Parathyroid adenoma (tissue), 2 donors: ENCODE measurements at regions not wholly inside any gene's neighbourhood (a gene's known extent, or its start where the extent isn't known, plus 50 kb on each side); places are given as distances from the start of the nearest gene placed in this dataset.

Experiments
- H2AFZ ChIP-seq: fragments of 300-600 bp; sonication (generic); one replicate; pipeline ENCODE4 v1.7.0; 2017; ENCODE audit warnings: antibody characterized with exemption, mild to moderate bottlenecking
- H3K27ac ChIP-seq: fragments of 300-600 bp; sonication (generic); one replicate; pipeline ENCODE4 v1.7.0; 2017
- H3K27me3 ChIP-seq: fragments of 300-600 bp; sonication (generic); one replicate; pipeline ENCODE4 v1.7.0; 2017; ENCODE audit warnings: low read length; ENCODE audit not compliant: control insufficient read depth, insufficient read depth
- H3K36me3 ChIP-seq: fragments of 300-600 bp; sonication (generic); one replicate; pipeline ENCODE4 v1.7.0; 2017; ENCODE audit warnings: low read length; ENCODE audit not compliant: control insufficient read depth, insufficient read depth
- H3K4me1 ChIP-seq: fragments of 300-600 bp; sonication (generic); one replicate; pipeline ENCODE4 v1.7.0; 2017; ENCODE audit warnings: control low read depth
- H3K4me2 ChIP-seq: fragments of 300-600 bp; sonication (generic); one replicate; pipeline ENCODE4 v1.7.0; 2017; ENCODE audit warnings: low read length
- H3K4me3 ChIP-seq: fragments of 300-600 bp; sonication (generic); one replicate; pipeline ENCODE4 v1.7.0; 2017; ENCODE audit warnings: low read depth, low read length
- H3K79me2 ChIP-seq: fragments of 300-600 bp; sonication (generic); one replicate; pipeline ENCODE4 v1.7.0; 2017; ENCODE audit warnings: control low read depth
- H3K9ac ChIP-seq: fragments of 300-600 bp; sonication (generic); one replicate; pipeline ENCODE4 v1.7.0; 2017; ENCODE audit warnings: mild to moderate bottlenecking
- H3K9me3 ChIP-seq: fragments of 300-600 bp; sonication (generic); one replicate; pipeline ENCODE4 v1.7.0; 2017; ENCODE audit warnings: low read length; ENCODE audit not compliant: control insufficient read depth
- TF ChIP-seq, protein P1 (sequence below): fragments of 300-600 bp; sonication (generic); IDR thresholded peaks from one replicate; pipeline ENCODE4 v1.7.0; 2017; ENCODE audit warnings: antibody characterized with exemption, mild to moderate bottlenecking
- donor health status: primary hyperparathyroidism.

DNA sequence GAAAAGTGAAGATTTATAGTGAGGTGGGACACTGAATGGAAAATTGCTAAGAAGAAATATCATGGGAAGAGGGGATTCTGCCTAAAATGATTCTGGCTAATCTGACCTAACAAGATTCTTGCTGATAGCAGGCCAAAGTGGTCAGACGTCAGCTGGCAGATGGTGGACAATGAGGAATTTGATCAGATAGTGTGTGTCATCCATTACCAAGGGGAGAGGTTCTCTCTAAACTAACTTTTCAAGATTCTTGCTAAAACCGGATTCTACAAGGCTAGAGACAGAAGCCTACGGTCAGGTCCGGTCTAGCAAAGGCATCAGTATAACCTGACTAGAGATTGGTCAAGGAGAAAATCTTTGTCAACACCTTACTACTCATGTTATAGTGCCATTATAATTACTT is 306.0 kb downstream of the ZNF608 start:
- Histone ChIP-seq H3K9ac (no peak overlapping the region), H3K36me3 (no peaks in the 10 kb centered on the region), H2AFZ (no peak overlapping the region), H3K4me3 (no peak overlapping the region), H3K9me3 (no peaks in the 10 kb centered on the region), H3K4me2 (no peak overlapping the region), H3K79me2 (no peaks in the 10 kb centered on the region), H3K27me3 (no peaks in the 10 kb centered on the region), H3K4me1 (no peaks in the 10 kb centered on the region), H3K27ac (no peak overlapping the region)
- TF ChIP-seq, protein P1, sequence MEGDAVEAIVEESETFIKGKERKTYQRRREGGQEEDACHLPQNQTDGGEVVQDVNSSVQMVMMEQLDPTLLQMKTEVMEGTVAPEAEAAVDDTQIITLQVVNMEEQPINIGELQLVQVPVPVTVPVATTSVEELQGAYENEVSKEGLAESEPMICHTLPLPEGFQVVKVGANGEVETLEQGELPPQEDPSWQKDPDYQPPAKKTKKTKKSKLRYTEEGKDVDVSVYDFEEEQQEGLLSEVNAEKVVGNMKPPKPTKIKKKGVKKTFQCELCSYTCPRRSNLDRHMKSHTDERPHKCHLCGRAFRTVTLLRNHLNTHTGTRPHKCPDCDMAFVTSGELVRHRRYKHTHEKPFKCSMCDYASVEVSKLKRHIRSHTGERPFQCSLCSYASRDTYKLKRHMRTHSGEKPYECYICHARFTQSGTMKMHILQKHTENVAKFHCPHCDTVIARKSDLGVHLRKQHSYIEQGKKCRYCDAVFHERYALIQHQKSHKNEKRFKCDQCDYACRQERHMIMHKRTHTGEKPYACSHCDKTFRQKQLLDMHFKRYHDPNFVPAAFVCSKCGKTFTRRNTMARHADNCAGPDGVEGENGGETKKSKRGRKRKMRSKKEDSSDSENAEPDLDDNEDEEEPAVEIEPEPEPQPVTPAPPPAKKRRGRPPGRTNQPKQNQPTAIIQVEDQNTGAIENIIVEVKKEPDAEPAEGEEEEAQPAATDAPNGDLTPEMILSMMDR: no peak

DNA sequence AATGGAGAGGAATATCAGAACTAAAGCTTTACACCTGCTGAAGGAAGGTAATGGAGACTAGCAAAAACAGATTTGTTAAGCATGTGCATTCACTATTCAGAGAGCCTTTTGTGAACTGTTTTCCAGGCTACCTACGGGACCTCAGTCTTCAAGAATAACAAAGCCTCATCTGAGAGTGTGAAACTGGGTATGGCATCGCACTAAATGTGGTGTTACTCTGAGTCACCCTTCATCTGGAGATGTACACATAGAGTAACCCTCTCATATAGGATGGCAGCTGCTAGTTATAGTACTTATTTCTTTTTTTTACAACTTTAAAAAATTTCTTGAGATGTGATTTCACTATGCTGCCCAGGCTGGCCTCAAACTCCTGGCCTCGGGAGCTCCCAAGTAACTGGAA is 306.8 kb downstream of the ZNF608 start:
- Histone ChIP-seq H3K36me3 (no peaks in the 10 kb centered on the region), H2AFZ (no peak overlapping the region), H3K9ac (no peak overlapping the region), H3K4me2 (no peak overlapping the region), H3K9me3 (no peaks in the 10 kb centered on the region), H3K4me3 (no peak overlapping the region), H3K27ac (no peak overlapping the region), H3K4me1 (no peaks in the 10 kb centered on the region), H3K79me2 (no peaks in the 10 kb centered on the region), H3K27me3 (no peaks in the 10 kb centered on the region)
- TF ChIP-seq, protein P1: no peak

DNA sequence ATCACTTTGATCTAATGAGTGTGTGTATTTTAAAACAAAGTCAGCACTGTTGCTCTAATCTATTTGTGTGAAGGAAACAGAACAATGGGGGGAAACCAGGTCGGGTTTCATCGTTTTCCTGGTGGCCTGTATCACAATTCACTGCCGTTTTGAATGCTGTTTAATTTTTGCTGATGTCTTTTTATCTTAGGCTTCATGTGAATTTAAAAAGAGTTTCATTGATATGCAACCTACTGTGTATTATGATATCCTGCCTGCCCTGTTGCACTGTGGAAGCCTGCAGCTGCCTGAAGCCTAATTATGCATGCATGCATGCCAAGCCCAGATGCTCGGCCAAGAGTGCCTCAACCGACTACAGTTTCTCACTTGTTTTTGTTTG is 307.5 kb downstream of the ZNF608 start:
- Histone ChIP-seq H2AFZ (no peak overlapping the region), H3K27ac (no peak overlapping the region), H3K9ac (no peak overlapping the region), H3K36me3 (no peaks in the 10 kb centered on the region), H3K4me1 (no peaks in the 10 kb centered on the region), H3K9me3 (no peaks in the 10 kb centered on the region), H3K79me2 (no peaks in the 10 kb centered on the region), H3K4me2 (no peak overlapping the region), H3K27me3 (no peaks in the 10 kb centered on the region), H3K4me3 (no peak overlapping the region)
- TF ChIP-seq, protein P1: no peak

DNA sequence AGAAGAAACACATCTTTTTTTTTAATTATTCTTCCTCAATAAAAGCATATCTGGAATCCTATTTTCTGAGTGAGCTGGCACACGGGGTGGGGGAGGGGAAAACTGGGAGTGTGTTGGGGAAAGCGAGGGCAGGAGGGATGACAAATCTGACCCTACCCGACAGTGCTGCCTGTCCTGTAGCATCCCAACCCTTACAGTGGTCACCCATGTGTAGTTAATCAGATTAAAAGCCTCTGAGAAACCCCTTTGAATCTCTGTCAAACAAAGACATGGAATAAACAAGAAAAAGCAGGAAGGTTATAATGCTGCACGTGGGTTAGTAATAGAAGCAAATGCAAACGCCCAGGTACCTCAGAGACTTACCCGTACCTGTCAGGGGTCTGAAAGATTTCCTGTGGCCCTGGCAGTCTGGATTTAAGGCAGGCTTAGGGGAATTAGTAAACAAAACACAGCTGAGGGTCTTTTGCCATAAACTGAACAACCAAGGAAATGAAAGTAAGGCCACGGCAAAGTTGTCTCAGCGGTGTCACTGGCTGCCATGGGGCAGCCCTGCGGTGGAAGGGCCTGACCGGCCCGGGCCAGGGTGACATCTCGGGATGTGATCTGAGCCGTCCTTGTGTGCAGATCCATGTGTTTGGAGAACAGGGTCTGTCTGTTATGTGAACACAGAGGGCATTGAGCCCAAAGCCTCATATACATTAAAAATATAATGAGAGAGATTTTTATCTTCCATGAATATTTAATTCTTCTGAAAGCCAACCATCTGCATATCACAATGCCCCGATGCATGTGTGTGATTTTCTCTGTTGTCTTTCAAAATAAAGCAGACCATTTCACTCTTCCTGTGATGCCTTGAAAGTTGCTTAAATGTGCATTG is 308.2 kb downstream of the ZNF608 start:
- Histone ChIP-seq H3K36me3 (no peaks in the 10 kb centered on the region), H3K4me2 (no peak overlapping the region), H3K27me3 (no peaks in the 10 kb centered on the region), H3K9ac (no peak overlapping the region), H2AFZ (no peak overlapping the region), H3K79me2 (no peaks in the 10 kb centered on the region), H3K4me1 (no peaks in the 10 kb centered on the region), H3K9me3 (no peaks in the 10 kb centered on the region), H3K4me3 (no peak overlapping the region), H3K27ac (no peak overlapping the region)
- TF ChIP-seq, protein P1: no peak

DNA sequence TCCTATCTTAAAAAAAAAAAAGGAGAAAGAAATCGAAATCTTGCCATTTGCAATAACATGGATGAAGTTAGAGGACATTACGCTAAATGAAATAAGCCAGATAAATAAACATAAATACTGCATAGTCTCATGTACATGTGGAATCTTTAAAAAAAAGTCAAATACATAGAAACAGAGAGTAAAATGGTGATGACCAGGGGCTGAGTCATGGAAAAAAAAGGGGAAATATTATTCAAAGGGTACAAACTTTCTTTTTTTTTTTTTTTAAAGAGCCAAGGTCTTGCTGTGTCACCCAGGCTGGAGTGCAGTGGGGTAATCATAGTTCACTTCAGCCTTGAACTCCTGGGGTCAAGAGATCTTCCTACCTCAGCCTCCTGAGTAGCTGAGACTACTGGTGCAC is 310.1 kb downstream of the ZNF608 start:
- Histone ChIP-seq H3K36me3 (no peaks in the 10 kb centered on the region), H3K4me3 (no peak overlapping the region), H3K27ac (no peak overlapping the region), H3K9ac (no peak overlapping the region), H2AFZ (no peak overlapping the region), H3K27me3 (no peaks in the 10 kb centered on the region), H3K79me2 (no peaks in the 10 kb centered on the region), H3K4me2 (no peak overlapping the region), H3K9me3 (no peaks in the 10 kb centered on the region), H3K4me1 (no peaks in the 10 kb centered on the region)
- TF ChIP-seq, protein P1: no peak
